Posterior cingulate gyrus (tissue), 11 donors: ENCODE measurements at regions not wholly inside any gene's neighbourhood (a gene's known extent, or its start where the extent isn't known, plus 50 kb on each side); places are given as distances from the start of the nearest gene placed in this dataset.
"Not testable (repeated sequence)": the region's sequence is repeated elsewhere in the genome, so short reads cannot be mapped to it uniquely, and the experiment has no call there.

Experiments used
- DNase-seq, 10 donors: peaks; one replicate each; pipeline versions ENCODE4 v3.0.0 to v3.0.0-alpha.2; 2020 to 2021; ENCODE audit warnings: mixed read lengths in 3 of 10
- intact Hi-C: fragments of 100-400 bp; cut with DNase I; formaldehyde crosslinking; loops from one replicate; pipeline ENCODE4 v1.15.1; 2023

- intact Hi-C loops, result no loop called here
- no peak for DNase-seq
Measured at GRCh38 chr2:199575416-199575815, 117.7 kb upstream of the SATB2 start.

GRCh38 chr2:199572571-199572970 lies 114.8 kb upstream of the SATB2 start:
- intact Hi-C loops, result no loop called here
- DNase-seq, result no peak

GRCh38 chr2:199570934-199571333 lies 113.2 kb upstream of the SATB2 start:
- intact Hi-C loops, result no loop called here
- DNase-seq, result no peak

DNA sequence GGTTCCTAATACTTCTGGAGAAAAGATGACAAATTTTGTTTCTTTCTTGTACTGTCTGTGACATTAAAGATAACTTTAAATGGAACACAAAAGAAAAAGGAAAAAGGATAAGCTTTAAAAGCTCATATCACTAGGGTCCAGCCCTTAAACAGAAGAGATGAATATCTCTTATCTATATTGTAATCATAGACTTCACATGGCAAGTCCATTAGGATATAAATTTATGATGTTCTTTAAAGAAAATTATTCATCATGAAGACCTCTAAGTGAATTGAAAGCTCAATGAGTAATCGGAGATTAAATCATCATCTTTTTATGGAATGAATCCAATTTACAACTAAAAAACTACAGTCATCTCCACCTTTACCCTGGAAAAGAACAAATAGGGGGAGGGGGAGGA lies 111.6 kb upstream of the SATB2 start:
- no peak for DNase-seq
- intact Hi-C loops, result no loop called here

- intact Hi-C loops, result no loop called here
- DNase-seq, result no peak
Measured at GRCh38 chr2:199558156-199558555, 100.4 kb upstream of the SATB2 start.

DNA sequence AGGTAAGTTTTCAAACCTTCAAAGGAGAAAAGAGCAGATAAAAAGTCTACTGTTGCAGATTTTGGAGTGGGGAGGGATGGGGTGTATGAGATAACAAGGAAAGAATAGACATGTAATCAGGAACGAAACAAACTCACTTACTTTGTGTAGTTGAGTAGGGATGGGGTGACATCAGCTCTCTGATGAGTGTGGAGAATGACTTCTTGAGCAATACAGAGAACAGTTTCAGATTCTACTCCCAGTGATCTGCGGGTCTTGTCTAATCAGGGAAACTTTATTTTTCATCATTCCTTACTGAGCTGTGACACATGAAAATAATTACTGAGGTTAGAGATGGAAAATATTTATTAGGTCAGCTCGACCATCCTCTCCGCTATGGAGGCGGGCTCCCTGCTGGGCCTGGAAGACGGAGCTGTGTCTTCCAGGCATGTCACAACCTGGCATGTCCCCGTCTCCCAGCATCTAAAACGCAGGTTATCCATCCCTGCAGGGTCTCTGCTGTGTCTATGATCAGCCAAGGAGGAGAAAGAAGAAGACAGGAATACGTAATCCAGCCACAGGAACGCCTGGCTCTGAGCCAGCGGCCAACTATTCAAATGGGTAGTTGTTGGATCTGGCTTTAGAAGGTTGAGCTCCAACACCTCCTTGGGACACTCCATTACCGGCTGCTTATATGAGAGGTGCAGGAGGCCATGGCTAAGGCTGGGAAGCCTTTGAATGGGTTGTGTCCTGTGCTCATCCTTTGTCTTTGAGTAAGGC lies 99.0 kb upstream of the SATB2 start:
- intact Hi-C loops, result no loop called here
- no peak for DNase-seq

- DNase-seq, result no peak
- intact Hi-C loops, result no loop called here
Measured at GRCh38 chr2:199554026-199554425, 96.3 kb upstream of the SATB2 start.

DNA sequence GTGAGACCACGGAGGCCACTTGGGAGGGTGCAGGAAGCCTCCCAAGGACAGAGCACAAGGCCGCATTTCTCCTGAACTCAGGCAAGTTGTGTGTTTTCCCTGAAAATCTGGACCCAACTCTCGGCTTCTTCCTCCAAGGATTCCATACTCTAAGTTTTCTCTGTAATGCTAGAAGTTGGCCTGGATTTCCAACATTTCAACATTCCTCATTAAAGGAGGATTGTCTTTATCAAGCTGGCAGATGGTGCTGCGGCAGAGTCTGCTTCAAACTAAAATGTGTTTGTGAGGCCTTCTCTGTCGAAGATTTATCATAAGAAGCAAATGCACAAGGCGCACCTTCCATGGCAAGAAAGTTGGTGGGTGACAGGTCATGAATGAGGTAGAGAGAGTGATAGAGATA lies 94.4 kb upstream of the SATB2 start:
- no peak for DNase-seq
- intact Hi-C loops, result no loop called here

GRCh38 chr2:199543606-199544172 lies 86.0 kb upstream of the SATB2 start:
- intact Hi-C loops, result no loop called here

GRCh38 chr2:199535445-199536177 lies 77.9 kb upstream of the SATB2 start:
- DNase-seq, result no peak
- intact Hi-C loops, result no loop called here

More at GRCh38 chr2:199543606-199544172, 86.0 kb upstream of the SATB2 start:
- DNase-seq, result no peak

GRCh38 chr2:199533873-199534272 lies 76.1 kb upstream of the SATB2 start:
- DNase-seq, intact Hi-C loops: not testable (repeated sequence)

- no peak for DNase-seq
- intact Hi-C loops, result no loop called here
Measured at GRCh38 chr2:199527071-199527470, 69.3 kb upstream of the SATB2 start.

DNA sequence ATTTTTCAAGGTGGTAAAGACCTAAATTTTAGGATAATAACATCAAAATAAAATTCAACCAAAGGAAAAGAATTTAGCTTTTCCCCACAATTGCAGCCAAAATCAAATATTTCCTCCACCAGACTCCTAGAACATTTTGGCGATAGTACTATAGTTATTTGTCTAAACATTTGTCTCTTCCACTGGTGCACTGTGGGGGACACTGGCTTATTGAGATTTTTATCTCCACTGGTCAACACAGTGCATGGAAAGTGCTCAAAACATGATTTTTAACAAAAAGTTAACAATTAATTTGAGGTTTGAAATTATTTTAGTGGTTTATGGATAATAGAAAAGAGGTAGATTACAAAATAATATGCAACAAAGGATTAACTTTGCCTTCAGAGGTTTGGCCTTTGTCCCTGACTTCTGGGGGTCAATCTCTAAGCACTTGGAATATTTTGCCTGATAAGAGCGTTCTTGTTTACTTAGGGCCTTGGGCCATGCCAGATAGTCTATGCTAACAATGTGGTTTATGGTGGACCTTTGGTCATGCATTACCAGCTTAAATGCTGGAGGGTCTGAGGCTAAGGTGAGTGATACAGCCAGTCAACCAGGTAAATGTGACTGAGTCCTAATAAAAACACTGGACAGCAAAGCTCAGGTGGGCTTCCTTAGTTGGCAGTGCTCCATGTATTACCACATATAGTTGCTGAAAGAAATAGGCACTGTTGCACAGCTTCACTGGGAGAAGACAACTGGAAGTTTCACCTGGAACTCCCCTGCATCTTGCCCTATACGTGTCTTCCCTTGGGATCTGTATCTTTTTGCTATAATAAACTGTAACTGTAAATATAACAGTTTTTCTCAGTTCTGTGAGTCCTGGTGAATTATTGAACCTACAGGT lies 67.2 kb upstream of the SATB2 start:
- no peak for DNase-seq
- intact Hi-C loops, result no loop called here

DNA sequence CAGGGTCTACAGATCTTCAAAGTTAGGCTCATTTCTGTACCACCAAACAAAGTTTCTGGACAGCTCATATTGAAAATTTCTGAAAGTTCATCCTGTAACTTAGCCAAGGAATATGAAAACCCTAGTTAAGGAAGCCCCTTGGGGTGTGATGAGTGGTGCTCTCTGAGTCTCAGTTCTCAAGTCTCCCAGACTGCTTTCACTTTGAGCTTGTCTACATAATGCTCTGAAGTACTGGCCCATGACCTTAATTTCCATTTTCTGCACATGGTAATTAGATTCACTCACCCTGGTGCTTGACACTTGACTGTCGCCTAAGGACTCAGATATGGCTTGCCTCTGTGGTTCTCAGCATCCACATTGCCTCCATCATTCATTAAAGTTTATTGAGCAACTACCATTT lies 51.7 kb upstream of the SATB2 start:
- intact Hi-C loops, result no loop called here
- no peak for DNase-seq
